Glomerular visceral epithelial cell (primary cell): ENCODE measurements at regions not wholly inside any gene's neighbourhood (a gene's known extent, or its start where the extent isn't known, plus 50 kb on each side); places are given as distances from the start of the nearest gene placed in this dataset.

Experiments used
- DNase-seq: peaks from one replicate; pipeline ENCODE4 v3.0.0-alpha.2; 2016; ENCODE audit errors: extremely low spot score

GRCh38 chr10:88200312-88201032, 337.0 kb downstream of the PTEN start:
- DNase-seq = no peak

- no peak for DNase-seq
These were observed 342.5 kb downstream of the PTEN start for GRCh38 chr10:88205842-88206446.

DNA sequence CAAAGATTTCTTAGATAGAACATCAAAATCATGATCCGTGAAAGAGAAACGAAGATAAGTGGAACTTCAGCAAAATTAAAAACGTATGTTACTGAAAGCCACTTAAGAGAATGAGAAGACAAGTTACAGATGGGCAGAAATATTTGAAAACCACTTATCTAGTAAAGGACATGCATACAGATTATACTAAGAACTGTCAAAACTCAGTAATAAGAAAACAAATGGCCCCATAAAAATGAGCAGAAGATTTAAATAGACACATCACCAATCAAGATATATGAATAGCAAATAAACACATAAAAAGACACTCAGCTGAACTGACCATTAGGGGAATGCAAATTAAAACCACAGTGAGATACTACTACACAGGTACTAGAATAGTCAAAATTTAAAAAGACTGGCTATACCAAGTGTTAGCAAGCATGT, 343.7 kb downstream of the PTEN start:
- DNase-seq = no peak

DNA sequence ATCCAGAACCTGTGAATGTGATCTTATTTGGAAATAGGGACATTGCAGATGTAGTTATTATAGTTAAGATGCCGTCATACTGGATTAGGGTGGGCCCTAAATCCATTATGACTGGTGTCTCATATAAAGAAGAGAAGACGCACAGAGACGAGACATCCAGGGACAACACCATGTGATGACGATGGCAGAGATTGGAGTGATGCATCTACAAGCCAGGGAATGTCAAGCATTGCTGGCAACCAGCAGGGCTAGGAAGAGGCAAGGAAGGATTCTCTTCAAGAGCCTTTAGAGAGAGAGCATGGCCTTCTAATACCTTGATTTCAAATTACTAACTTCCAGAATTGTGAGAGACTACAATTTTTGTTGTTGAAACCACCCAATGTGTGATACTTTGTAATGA, 345.8 kb downstream of the PTEN start:
- no peak for DNase-seq

DNA sequence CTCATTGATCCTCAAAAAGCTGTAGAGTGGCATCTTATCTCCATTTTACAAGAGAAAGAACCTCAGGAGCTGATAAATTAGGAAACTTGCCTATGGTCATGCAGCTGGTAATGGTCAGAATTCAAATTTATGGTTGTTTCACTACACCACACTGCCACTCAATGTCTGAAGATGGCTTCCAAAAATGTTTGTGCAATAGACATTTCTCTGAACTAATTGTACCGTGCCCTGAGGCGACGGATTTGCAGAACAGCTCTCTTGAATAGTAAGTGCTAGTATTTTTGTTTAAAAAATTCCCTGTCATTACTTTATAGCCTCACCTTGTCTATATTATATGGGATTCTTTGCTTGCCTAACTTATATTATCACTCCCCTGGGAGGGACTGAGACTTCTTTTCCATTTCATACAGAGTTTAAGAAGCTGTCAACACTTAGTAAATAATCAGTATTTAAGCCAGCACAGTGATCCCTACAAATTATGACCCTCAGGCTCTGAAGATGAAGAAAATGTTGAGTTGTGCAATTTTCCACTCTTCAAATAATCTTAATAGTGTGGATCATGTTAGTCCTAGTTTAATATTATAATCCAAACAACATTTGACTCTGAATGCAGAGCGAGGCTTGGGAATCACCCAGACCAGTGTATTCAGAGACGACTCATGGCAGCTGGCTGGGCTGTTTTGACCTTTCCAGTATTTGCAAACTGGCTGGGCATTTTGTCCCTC, 346.6 kb downstream of the PTEN start:
- DNase-seq = no peak

GRCh38 chr10:88211230-88211629, 347.8 kb downstream of the PTEN start:
- no peak for DNase-seq

DNA sequence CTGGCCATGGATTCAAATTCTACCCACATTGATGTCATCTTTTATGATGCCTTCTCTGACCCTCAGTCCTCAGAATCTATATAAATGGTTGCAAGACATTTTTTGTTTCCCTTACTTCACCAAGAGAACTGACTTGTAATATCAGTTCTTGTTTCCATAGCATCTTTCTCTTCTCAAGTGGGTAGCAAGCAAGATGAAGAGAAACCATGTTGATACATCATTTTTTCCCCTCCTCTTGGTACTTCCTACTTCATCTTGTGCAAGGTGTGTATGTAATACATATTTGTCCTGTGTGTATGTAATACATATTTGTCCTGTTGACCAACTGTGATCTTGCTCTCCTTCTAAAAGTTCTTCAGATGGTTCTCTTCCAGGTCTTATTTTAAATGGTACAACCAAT, 348.6 kb downstream of the PTEN start:
- no peak for DNase-seq

DNA sequence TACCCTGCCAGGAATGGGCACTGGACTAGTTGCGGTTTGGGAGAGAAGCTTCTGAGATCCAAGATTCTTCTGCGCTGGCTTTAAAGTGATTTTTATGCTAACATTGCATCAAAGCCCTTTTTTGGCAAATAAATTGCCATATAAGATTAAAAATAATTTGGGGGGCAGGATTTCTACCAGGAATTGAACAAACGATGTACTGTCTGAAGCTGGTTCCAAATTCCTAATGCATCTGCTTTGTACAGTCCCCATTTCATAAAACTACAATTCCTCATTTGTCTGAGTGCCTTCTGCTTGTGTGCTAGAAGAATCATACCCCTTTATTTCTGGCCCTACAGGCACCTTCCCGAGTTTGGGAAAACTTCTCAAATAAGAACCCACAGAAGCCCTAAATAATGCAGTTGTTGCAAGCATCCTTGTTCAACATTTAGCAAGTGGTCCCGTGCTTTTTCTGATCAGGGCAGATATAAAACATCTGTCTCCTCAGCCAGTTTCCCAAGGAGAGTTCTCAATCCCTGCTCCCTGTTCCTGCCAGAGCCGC, 349.7 kb downstream of the PTEN start:
- no peak for DNase-seq

DNA sequence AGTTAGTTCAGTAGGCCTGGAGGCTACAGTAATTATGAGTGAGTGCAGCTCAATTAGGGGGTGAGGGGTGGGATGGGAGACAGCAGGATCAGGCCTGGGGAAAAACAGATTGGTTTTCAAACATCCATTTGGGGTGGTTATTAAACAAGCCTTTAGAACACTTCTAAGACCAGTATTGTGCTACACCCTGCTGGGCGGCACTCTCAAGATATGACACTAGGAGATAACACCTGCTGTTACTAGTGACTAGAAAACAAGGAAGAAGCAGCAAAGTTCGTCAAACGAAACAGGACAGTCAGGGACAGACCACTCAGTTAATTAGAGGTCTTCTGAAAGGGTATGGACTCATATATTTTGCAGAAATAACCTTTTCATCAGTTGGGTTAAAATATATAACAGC, 353.6 kb downstream of the PTEN start:
- no peak for DNase-seq

DNA sequence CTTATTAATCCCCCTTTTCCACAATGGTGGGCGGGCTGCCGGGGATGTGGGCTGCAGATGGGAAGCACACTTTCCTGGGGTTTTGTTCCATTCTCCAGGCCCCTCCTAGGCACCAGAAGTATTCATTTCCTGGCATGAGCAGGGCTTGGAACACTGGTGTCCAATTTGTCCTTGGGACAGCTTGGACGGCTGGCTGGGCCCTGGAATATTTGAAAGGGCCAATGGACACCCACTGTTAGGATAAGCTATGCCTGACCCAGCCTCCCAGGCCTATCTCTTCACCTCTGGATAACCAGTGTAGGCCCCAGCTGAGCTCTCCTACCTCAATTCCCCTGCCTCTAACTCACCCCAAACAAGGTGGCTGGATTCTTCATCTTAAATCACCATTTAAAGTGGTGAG, 354.9 kb downstream of the PTEN start:
- no peak for DNase-seq

- DNase-seq = no peak
These were observed 356.3 kb downstream of the PTEN start for GRCh38 chr10:88219753-88220152.

DNA sequence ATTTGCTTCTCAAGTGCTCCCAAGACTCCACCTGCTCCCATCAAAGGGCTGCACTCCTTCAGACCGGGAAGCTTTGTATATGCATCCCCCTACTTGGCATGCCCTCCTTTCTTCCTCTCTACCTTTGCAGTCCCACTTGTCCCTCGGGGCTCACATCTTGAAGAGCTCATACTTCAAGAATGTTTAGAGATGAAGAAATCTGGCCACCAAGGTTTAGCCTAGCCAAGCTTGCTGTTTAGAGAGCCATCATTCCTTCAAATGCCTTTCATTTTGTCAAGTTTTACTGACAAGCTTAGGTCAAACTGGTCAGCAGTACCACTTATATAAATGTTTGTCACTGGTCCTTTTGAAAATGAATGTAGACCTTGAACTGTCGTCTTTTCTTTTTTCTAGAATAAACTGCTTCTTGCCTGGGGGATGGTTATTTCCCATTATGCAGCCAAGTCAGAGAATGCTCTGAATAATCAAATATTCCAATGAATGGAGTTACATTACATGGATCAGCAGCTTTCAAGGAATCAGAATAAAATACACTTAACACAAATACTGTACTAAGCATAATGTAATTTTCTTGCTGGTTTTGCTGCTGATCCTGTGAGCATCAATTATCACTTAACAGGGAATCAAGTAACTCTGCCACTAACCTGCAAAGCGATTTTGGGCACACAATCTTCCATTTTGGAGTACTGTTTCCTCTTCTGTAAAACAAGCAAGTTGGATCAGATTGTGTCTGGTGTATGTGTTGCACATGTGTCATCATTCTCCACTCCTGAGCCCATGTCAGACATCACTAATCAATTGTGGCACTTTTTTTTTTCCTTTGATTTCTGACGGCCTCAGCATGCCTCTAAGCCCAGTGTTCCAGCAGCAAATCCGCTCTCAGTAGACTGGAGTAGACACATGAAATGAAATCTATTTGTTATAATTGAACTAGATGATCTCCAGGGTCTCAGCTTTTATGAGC, 357.9 kb downstream of the PTEN start:
- no peak for DNase-seq

GRCh38 chr10:88222881-88223280, 359.5 kb downstream of the PTEN start:
- no peak for DNase-seq
